ENCODE measurements at regions not wholly inside any gene's neighbourhood (a gene's known extent, or its start where the extent isn't known, plus 50 kb on each side); places are given as distances from the start of the nearest gene placed in this dataset.

DNA sequence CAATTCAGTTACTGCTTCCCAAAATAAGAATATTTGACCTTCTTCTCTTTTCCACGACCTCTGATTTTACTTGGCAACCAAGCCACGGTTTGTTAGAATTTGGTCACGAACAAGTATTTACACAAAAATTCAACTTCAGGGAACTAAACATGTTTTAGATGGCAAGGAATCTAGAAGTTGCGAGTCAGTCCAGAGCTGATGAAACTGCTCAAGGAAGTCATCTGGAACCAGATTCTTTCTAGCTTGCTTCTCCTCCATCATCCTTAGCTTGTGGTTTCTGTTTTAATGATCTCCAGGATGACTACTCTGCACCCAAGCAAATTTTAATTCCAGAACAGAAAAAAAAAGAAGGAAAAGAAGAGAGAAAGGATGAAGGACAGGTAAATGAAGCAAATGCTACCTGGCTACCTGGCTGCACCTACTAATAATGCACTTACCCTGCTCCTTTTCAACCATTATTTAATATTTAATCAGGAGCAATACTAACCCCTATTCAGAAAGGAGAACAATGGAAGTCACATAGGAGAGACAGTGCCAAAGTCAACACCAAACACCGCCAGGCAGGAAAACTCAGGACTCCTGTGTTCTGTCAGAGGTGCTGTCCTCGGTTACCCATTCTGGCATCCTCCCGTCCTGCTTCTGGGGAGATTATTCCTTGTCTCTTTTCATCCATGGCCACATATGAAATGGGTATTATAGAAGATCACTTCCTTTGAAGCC lies 54.2 kb upstream of the RGS7 start:
- TF ChIP-seq HCFC1 (IDR thresholded peaks at IDR 0.05; ENCODE audit: low read depth, low read length) (no peak), ZNF311 (CRISPR knock-in tag; IDR thresholded peaks at IDR 0.05) (no peak), GABPB2 (CRISPR knock-in tag; conservative IDR thresholded peaks at IDR 0.05) (no peak), FOXM1 (IDR thresholded peaks at IDR 0.05; ENCODE audit: low read depth) (no peak), FOXM1 (CRISPR knock-in tag; IDR thresholded peaks at IDR 0.05; ENCODE audit: low read depth) (no peak), ESRRB (CRISPR knock-in tag; IDR thresholded peaks at IDR 0.05; ENCODE audit: borderline replicate concordance) (no peak), YBX1 (IDR thresholded peaks at IDR 0.05) (no peak), ZNF324 (CRISPR knock-in tag; IDR thresholded peaks at IDR 0.05) (no peak)
- TF ChIP-seq, protein P1, sequence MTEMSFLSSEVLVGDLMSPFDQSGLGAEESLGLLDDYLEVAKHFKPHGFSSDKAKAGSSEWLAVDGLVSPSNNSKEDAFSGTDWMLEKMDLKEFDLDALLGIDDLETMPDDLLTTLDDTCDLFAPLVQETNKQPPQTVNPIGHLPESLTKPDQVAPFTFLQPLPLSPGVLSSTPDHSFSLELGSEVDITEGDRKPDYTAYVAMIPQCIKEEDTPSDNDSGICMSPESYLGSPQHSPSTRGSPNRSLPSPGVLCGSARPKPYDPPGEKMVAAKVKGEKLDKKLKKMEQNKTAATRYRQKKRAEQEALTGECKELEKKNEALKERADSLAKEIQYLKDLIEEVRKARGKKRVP (CRISPR knock-in tag; IDR thresholded peaks at IDR 0.05), result no peak
- TF ChIP-seq, protein P2, sequence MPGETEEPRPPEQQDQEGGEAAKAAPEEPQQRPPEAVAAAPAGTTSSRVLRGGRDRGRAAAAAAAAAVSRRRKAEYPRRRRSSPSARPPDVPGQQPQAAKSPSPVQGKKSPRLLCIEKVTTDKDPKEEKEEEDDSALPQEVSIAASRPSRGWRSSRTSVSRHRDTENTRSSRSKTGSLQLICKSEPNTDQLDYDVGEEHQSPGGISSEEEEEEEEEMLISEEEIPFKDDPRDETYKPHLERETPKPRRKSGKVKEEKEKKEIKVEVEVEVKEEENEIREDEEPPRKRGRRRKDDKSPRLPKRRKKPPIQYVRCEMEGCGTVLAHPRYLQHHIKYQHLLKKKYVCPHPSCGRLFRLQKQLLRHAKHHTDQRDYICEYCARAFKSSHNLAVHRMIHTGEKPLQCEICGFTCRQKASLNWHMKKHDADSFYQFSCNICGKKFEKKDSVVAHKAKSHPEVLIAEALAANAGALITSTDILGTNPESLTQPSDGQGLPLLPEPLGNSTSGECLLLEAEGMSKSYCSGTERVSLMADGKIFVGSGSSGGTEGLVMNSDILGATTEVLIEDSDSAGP (CRISPR knock-in tag; IDR thresholded peaks at IDR 0.05), result no peak
- TF ChIP-seq, protein P3, sequence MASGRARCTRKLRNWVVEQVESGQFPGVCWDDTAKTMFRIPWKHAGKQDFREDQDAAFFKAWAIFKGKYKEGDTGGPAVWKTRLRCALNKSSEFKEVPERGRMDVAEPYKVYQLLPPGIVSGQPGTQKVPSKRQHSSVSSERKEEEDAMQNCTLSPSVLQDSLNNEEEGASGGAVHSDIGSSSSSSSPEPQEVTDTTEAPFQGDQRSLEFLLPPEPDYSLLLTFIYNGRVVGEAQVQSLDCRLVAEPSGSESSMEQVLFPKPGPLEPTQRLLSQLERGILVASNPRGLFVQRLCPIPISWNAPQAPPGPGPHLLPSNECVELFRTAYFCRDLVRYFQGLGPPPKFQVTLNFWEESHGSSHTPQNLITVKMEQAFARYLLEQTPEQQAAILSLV (tag; IDR thresholded peaks at IDR 0.05), result no peak

Data from K562 (cell line).